ENCODE measurements at regions not wholly inside any gene's neighbourhood (a gene's known extent, or its start where the extent isn't known, plus 50 kb on each side); places are given as distances from the start of the nearest gene placed in this dataset.

GRCh38 chr13:34371645-34372395, 553.9 kb downstream of the RFC3 start:
- no peaks in the 10 kb centered on the region for H3K36me3 Mint-ChIP-seq
- Histone ChIP-seq H3K27ac (ENCODE audit: low read depth in 1 of 2, low read length in 2 of 2) (no peak overlapping the region), H4K20me1 (ENCODE audit: insufficient read depth, low read length) (no peaks in the 10 kb centered on the region), H3K9me3 (replicated peaks in 1 of 2; ENCODE audit: control insufficient read depth in 1 of 2, insufficient read depth in 1 of 2, low read length in 2 of 2) (no peaks in the 10 kb centered on the region), H3K9ac (ENCODE audit: insufficient read depth, low read length, poor library complexity, severe bottlenecking) (no peak overlapping the region), H3K4me2 (replicated peaks; ENCODE audit: extremely low read depth, low read length, poor library complexity, severe bottlenecking) (no peak overlapping the region), H3K4me1 (ENCODE audit: control insufficient read depth in 1 of 2, insufficient read depth in 2 of 2, low read length in 2 of 2) (no peaks in the 10 kb centered on the region), H2AFZ (ENCODE audit: insufficient read depth, low read depth, low read length, poor library complexity, severe bottlenecking) (no peak overlapping the region), H3K27me3 (ENCODE audit: control insufficient read depth in 2 of 2, insufficient read depth in 2 of 2, low read length in 2 of 2) (no peaks in the 10 kb centered on the region), H3K36me3 (replicated peaks in 1 of 2; ENCODE audit: control insufficient read depth in 1 of 2, insufficient read depth in 2 of 2, low read length in 2 of 2) (no peaks in the 10 kb centered on the region), H3K4me3 (replicated peaks in 1 of 3; ENCODE audit: low read depth in 2 of 3, low read length in 3 of 3) (no peak overlapping the region), H3K79me2 (ENCODE audit: insufficient read depth, low read length) (no peaks in the 10 kb centered on the region)
- H3K27ac Mint-ChIP-seq = no peak overlapping the region
- peaks cover 0 to 4% (median 0%) of the 10 kb centered on the region in 3 donors for H3K27me3 Mint-ChIP-seq (ENCODE audit: low read depth in 3 of 3)
- intact Hi-C loops (cut with micrococcal nuclease) = no loop called here
- no peak overlapping the region for H3K4me3 Mint-ChIP-seq
- H3K4me1 Mint-ChIP-seq = no peaks in the 10 kb centered on the region
- no CpG with 5 or more reads among the region's 3 CpGs for WGBS (ENCODE audit: insufficient coverage)
- H3K9me3 Mint-ChIP-seq = peaks cover 0 to 15% (median 4%) of the 10 kb centered on the region in 7 donors
- no peak for TF ChIP-seq CTCF (IDR thresholded peaks at IDR 0.05)
- DNase-seq = no peak

DNA sequence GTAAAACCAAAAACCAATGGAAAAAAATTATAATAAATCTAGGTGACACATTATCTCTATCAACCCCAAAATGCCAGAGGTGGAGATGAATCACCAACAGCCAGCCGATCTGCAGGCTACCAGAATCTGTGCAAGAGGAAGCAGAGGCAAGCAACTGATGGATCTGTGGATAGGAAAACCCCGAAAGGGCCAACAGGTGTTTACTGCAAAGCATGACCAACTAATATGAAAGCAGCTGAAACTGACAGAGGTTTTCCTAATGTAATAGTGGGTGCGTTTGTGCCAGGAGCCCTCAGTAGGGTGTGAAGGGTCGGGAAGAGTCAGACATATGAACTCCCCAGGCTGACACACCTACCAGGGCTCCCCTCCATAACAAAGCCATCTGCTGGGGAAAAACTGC, 554.6 kb downstream of the RFC3 start:
- Mint-ChIP-seq H3K27me3 (ENCODE audit: low read depth in 3 of 3) (peaks cover 0 to 4% (median 0%) of the 10 kb centered on the region in 3 donors), H3K4me3 (no peak overlapping the region), H3K36me3 (no peaks in the 10 kb centered on the region), H3K4me1 (no peaks in the 10 kb centered on the region), H3K9me3 (peaks cover 0 to 15% (median 4%) of the 10 kb centered on the region in 7 donors), H3K27ac (no peak overlapping the region)
- Histone ChIP-seq H3K27ac (ENCODE audit: low read depth in 1 of 2, low read length in 2 of 2) (no peak overlapping the region), H3K4me1 (ENCODE audit: control insufficient read depth in 1 of 2, insufficient read depth in 2 of 2, low read length in 2 of 2) (no peaks in the 10 kb centered on the region), H4K20me1 (ENCODE audit: insufficient read depth, low read length) (no peaks in the 10 kb centered on the region), H3K4me3 (replicated peaks in 1 of 3; ENCODE audit: low read depth in 2 of 3, low read length in 3 of 3) (no peak overlapping the region), H3K9ac (ENCODE audit: insufficient read depth, low read length, poor library complexity, severe bottlenecking) (no peak overlapping the region), H3K79me2 (ENCODE audit: insufficient read depth, low read length) (no peaks in the 10 kb centered on the region), H3K27me3 (ENCODE audit: control insufficient read depth in 2 of 2, insufficient read depth in 2 of 2, low read length in 2 of 2) (no peaks in the 10 kb centered on the region), H3K4me2 (replicated peaks; ENCODE audit: extremely low read depth, low read length, poor library complexity, severe bottlenecking) (no peak overlapping the region), H3K36me3 (replicated peaks in 1 of 2; ENCODE audit: control insufficient read depth in 1 of 2, insufficient read depth in 2 of 2, low read length in 2 of 2) (no peaks in the 10 kb centered on the region), H2AFZ (ENCODE audit: insufficient read depth, low read depth, low read length, poor library complexity, severe bottlenecking) (no peak overlapping the region), H3K9me3 (replicated peaks in 1 of 2; ENCODE audit: control insufficient read depth in 1 of 2, insufficient read depth in 1 of 2, low read length in 2 of 2) (no peaks in the 10 kb centered on the region)
- intact Hi-C loops (cut with micrococcal nuclease) = no loop called here
- TF ChIP-seq CTCF (IDR thresholded peaks at IDR 0.05) = no peak
- no peak for DNase-seq
- 83% methylated on average over 1 of the region's 4 CpGs for WGBS (ENCODE audit: insufficient coverage)
